GM20431 (cell line): ENCODE measurements at regions not wholly inside any gene's neighbourhood (a gene's known extent, or its start where the extent isn't known, plus 50 kb on each side); places are given as distances from the start of the nearest gene placed in this dataset.

Source experiments
- in situ Hi-C: fragments of 300-500 bp; cut with MseI, MboI; formaldehyde crosslinking; loops from one replicate; pipeline ENCODE4 v1.15.0; 2020; ENCODE audit warnings: low sequenced_read_pairs; ENCODE audit not compliant: unreplicated experiment

DNA sequence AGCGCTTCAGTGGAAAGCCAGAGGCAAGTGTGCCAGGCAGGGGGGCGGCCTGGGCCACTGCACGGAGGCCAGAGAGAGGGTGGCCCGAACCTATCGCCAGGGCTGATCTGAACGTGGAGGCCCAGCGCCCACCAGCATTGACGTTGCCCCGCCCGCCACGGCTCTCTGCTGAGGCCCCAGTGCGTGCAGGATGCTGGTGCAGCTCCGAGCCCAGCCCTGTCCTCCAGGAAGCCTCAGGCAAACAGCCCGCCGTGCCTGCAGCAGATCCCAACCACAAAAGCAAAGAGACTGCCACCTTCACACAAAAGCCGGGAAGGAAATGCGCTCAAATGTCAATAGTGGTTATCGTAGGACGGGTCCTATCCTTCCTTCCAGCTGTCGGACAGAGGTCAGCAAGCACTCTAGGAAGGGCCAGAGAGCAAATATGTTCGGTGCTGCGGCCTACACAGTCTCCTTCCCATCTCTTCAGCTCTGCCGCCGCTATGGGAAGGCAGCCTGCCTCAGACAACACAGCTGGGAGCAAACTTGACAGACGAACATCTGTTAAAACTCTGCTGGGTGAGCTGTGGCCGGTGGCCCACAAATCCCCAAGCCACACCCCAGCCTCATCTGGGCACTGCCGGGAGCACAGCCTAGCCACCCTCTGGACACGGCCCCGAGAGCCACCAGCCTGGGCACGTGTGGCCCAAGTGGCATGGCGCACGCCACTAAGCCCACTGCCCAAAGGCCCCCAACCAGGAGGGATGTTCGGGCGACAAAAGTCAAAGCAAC lies 146.2 kb downstream of the CRYBB2 start:
- in situ Hi-C loops: no loop called here

GRCh38 chr22:25366408-25366807 lies 147.0 kb downstream of the CRYBB2 start:
- in situ Hi-C loops: no loop called here

DNA sequence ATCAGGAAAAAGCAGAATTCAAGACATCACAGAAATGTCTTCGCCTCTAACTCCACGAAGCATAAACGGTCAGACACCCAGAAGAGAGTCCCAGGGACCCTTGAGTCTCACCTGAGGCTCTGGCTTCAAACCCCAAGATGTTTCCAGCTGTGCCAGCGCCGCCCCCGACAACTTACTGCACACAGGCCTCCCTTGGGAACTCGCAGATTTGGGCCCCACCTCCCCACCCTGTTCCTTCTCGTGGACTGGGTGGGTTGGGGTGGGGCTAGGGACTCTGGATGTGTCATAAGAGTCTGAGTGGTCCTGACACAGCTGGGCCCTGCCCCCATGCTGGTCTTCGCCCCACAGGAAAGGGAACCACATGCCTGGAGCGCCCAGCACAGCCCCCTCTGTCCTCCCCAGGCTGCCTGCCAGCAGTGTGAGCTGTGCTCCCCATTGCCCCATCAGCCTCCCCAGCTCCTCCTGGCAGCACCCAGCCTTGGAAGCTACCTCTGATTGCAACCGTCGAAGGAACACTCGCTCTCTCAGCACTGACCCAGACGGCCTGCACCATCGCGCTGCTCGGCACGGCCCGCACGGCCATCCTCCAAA lies 147.5 kb downstream of the CRYBB2 start:
- in situ Hi-C loops: no loop called here

DNA sequence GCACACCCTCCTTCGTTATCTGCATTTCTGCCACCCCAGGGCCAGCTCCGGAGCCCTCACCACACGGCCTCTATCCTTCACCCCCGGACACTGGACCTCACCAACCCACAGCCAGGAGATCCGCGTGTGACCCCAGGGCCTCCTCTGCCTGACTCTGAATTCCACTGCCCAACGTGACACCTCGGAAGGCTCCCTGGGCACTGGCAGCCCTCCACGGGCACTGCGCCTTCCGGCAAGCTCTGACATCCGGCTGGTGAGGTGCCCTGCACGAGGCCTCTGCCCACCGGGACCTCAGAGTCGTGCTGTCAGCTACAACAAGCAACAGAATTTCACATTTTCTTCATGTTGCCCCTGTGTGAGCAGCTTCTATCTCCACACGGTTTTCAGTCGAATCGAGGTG lies 148.3 kb downstream of the CRYBB2 start:
- in situ Hi-C loops: no loop called here

DNA sequence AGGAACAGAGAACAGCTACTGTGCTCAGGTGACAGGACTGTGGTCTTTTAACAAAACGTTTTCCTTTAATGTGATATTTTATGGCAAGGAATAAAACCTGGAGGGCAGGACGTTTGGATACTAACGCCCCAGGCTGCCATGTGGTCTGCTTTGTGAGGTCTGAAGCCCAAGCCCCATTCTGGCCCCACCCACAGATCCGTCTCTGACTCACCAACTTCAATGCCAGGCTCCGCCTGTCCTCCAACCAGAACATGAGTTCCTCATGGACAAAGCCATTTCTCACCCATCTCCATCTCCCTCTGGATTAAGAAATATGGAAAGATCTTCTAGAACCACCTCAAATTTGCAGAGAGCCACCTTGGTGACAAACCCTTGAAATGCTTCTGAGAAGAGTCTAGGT lies 148.8 kb downstream of the CRYBB2 start:
- in situ Hi-C loops: no loop called here

- in situ Hi-C loops: no loop called here
Observed at GRCh38 chr22:25369041-25369440, 149.6 kb downstream of the CRYBB2 start.

- in situ Hi-C loops: no loop called here
Observed at GRCh38 chr22:25370322-25370721, 150.9 kb downstream of the CRYBB2 start.

GRCh38 chr22:25372000-25372595 lies 152.7 kb downstream of the CRYBB2 start:
- in situ Hi-C loops: no loop called here

GRCh38 chr22:25373961-25374360 lies 154.5 kb downstream of the CRYBB2 start:
- in situ Hi-C loops: no loop called here

- in situ Hi-C loops: no loop called here
Observed at GRCh38 chr22:25374869-25375268, 155.4 kb downstream of the CRYBB2 start.

DNA sequence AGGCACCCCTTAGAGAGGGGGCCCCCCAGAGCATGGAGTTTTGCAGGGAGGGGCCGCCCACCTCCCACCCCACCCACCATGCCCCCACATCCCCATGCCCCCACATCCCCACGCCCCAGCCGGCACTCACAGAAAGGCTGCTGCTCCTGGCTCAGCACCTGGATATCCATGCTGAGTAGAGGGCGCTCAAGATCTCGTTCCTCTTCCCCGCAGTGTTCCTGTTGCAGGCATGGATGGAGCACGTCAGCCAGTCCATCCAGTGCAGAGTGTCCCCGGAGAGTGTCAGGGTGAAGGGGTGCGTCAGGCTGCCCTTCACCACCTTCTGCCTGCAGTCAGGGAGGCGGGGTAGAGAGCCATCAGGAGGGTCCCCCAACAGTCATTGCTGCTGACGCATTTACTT lies 156.2 kb downstream of the CRYBB2 start:
- in situ Hi-C loops: no loop called here

DNA sequence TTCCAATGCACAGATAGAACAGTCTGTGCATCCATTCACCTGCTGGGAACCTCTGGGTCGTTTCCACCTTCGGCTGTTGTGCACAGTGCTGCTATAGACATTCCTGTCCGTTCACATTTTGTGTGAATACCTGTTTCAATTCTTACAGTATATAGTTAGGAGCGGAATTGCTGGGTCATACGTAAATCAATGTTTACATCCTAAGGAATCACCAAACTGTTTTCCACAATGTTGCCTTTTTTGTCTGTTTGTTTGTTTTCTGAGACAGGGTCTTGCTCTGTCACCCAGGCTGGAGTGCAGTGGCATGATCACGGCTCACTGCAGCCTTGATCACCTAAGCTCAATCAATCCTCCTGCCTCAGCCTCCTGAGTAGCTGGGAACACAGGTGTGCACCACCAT lies 158.3 kb downstream of the CRYBB2 start:
- in situ Hi-C loops: no loop called here

DNA sequence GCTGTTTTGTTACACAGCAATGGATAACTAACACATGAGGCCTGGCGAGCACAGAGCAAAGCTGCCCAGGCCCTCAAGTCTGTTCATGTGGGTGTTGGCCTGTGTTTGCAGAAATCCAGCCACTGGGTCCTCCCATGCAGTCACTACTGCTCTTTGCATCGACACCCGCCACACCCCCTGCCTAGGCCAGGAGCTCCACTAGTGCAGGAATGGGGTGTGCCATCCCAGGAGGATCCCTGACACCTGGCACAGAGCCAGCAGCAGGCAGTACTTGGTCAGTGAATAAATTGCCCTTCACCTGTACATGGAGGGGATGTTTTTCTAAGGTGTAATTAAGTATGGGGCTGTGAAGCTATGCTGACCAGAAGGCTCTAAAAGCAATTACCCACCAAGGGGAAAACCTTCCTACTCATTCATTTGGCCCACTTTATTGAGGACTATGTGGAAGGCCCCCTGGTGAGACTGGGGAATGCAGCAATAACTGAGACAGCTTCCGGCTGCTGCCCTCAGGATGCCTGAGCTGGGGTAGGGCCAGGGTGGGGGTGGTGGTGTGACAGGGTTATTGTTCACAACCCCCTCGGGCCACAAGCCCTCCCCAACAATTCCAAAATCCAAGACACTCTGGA lies 160.8 kb downstream of the CRYBB2 start:
- in situ Hi-C loops: no loop called here

- in situ Hi-C loops: no loop called here
Observed at GRCh38 chr22:25382762-25383161, 163.3 kb downstream of the CRYBB2 start.

DNA sequence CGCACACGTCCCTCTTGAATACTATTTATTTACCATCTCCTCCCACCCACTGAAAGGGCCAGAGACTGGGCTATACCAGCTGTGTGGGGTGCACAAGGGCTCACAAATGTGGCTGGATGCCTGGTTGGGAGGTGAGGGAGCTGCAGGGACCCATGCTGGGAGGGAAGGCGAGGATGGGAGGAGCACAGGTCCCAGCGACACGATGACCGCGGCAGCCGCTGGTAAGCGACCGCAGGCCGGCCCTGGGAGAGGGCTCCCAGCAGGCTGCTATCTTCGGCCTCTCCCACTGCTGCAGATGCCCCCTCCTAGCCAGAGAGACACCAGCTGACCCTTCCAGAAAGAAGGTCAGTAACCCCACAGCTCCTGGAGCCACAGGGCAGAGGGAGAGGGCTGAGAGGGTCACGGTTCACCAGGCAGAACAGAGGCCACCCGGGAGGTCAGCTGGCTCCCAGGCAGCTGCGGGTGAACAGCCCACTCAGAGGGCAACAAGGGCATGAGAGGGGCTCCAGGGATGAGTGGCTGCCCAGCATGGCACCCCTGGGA lies 163.9 kb downstream of the CRYBB2 start:
- in situ Hi-C loops: no loop called here

DNA sequence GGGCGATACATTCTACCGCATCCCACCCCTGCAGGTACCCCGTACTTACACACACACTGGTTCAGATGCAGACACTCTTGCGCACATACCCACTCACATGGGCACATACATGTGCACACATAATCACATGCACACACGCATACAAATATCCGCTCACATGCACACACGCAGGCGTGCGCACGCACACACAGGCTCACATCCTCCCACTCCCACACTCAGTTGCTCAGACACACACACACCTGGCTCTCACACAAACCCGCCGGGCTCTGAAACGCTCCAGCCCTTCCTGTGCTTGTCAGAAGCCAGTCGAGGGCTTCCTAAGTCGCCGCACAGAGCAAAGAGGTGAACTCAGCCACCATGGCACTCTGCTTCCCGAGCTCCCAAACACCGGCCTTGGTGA lies 164.5 kb downstream of the CRYBB2 start:
- in situ Hi-C loops: no loop called here

GRCh38 chr22:25386538-25386884 lies 167.1 kb downstream of the CRYBB2 start:
- in situ Hi-C loops: no loop called here

GRCh38 chr22:25388415-25388814 lies 169.0 kb downstream of the CRYBB2 start:
- in situ Hi-C loops: no loop called here

- in situ Hi-C loops: no loop called here
Observed at GRCh38 chr22:25388866-25389540, 169.6 kb downstream of the CRYBB2 start.

- in situ Hi-C loops: no loop called here
Observed at GRCh38 chr22:25389541-25389919, 170.1 kb downstream of the CRYBB2 start.
